Common myeloid progenitor, CD34-positive (primary cell): ENCODE measurements at regions not wholly inside any gene's neighbourhood (a gene's known extent, or its start where the extent isn't known, plus 50 kb on each side); places are given as distances from the start of the nearest gene placed in this dataset.

ENCODE experiments used
- CTCF ChIA-PET: fragments of 350-600 bp; sonication (Branson Sonifier 250); formaldehyde crosslinking; loops from one replicate; lab custom pipeline; 2021; ENCODE audit warnings: antibody characterized with exemption; lab: Charles Lee
- POLR2A ChIA-PET: fragments of 350-600 bp; sonication (Branson Sonifier 250); formaldehyde crosslinking; loops from one replicate; lab custom pipeline; 2021; ENCODE audit warnings: antibody characterized with exemption; lab: Charles Lee
- DNase-seq, 3 donors: peaks; one replicate each; pipeline versions ENCODE4 v3.0.0 to v3.0.0-alpha.2; 2013
- H3K27ac ChIP-seq, 2 experiments: 1 replicate in 1 of 2; 2 replicates in 1 of 2; pipeline ENCODE4 v1.7.0; 2013; ENCODE audit warnings: inconsistent platforms in 2 of 2, low read length in 2 of 2, mild to moderate bottlenecking in 2 of 2, low read depth in 1 of 2, moderate library complexity in 1 of 2; ENCODE audit not compliant: severe bottlenecking in 2 of 2, insufficient read depth in 1 of 2, poor library complexity in 1 of 2
- H3K27me3 ChIP-seq, 5 experiments: replicated peaks in 2 of 5; 1 replicate in 3 of 5; 2 replicates in 2 of 5; pipeline versions ENCODE4 v1.6.1 to v1.7.0; 2013; ENCODE audit warnings: low read length in 4 of 5, mild to moderate bottlenecking in 2 of 5, moderate library complexity in 2 of 5, inconsistent platforms in 1 of 5; ENCODE audit not compliant: insufficient read depth in 5 of 5, control insufficient read depth in 4 of 5
- H3K36me3 ChIP-seq, 4 experiments: 1 replicate in 2 of 4; 2 replicates in 2 of 4; pipeline versions ENCODE4 v1.6.1 to v1.7.0; 2013; ENCODE audit warnings: low read length in 3 of 4, control low read depth in 1 of 4, mild to moderate bottlenecking in 1 of 4; ENCODE audit not compliant: control insufficient read depth in 4 of 4, insufficient read depth in 4 of 4
- H3K4me1 ChIP-seq, 4 experiments: 1 replicate in 3 of 4; 2 replicates in 1 of 4; pipeline versions ENCODE4 v1.6.1 to v1.7.1; 2013; ENCODE audit warnings: low read length in 3 of 4, mild to moderate bottlenecking in 3 of 4, control low read depth in 1 of 4, inconsistent platforms in 1 of 4, moderate library complexity in 1 of 4; ENCODE audit not compliant: control insufficient read depth in 4 of 4, insufficient read depth in 4 of 4; ENCODE audit errors: control extremely low read depth in 1 of 4
- H3K4me3 ChIP-seq, 7 experiments: 1 replicate in 4 of 7; 2 replicates in 3 of 7; pipeline versions ENCODE4 v1.5.1 to v1.7.0; 2013; ENCODE audit warnings: mild to moderate bottlenecking in 7 of 7, low read length in 6 of 7, moderate library complexity in 6 of 7, inconsistent platforms in 2 of 7, low read depth in 2 of 7, control low read depth in 1 of 7; ENCODE audit not compliant: insufficient read depth in 4 of 7, control insufficient read depth in 1 of 7; ENCODE audit errors: extremely low read depth in 1 of 7
- H3K9me3 ChIP-seq, 5 experiments: 1 replicate in 4 of 5; 2 replicates in 1 of 5; pipeline versions ENCODE4 v1.6.1 to v1.7.1; 2013; ENCODE audit warnings: low read length in 4 of 5, mild to moderate bottlenecking in 2 of 5, inconsistent platforms in 1 of 5, low read depth in 1 of 5, moderate library complexity in 1 of 5; ENCODE audit not compliant: control insufficient read depth in 4 of 5, insufficient read depth in 2 of 5; ENCODE audit errors: control extremely low read depth in 1 of 5
- WGBS: methylation state at CpG from one replicate; pipeline ENCODE4 v1.1.5; 2013; ENCODE audit not compliant: insufficient coverage; 5-methylcytosine and 5-hydroxymethylcytosine counted together

- POLR2A ChIA-PET: no interaction called here
- no peaks in the 10 kb centered on the region for H3K36me3 ChIP-seq
- no peaks in the 10 kb centered on the region for H3K4me1 ChIP-seq
- CTCF ChIA-PET: no interaction called here
- H3K4me3 ChIP-seq: no peak overlapping the region
- H3K27me3 ChIP-seq: no peaks in the 10 kb centered on the region
- DNase-seq: no peak
- H3K27ac ChIP-seq: no peak overlapping the region
- H3K9me3 ChIP-seq: no peaks in the 10 kb centered on the region
These were observed 345.7 kb downstream of the BMP4 start for GRCh38 chr14:53610947-53611346.

GRCh38 chr14:53609009-53609408 is 347.6 kb downstream of the BMP4 start:
- ChIA-PET POLR2A (no interaction called here), CTCF (no interaction called here)
- no peak overlapping the region for H3K27ac ChIP-seq
- no peaks in the 10 kb centered on the region for H3K4me1 ChIP-seq
- no peak for DNase-seq
- no peak overlapping the region for H3K4me3 ChIP-seq
- H3K36me3 ChIP-seq: no peaks in the 10 kb centered on the region
- no peaks in the 10 kb centered on the region for H3K27me3 ChIP-seq
- no peaks in the 10 kb centered on the region for H3K9me3 ChIP-seq
- 50% methylated on average over 1 of the region's 1 CpG for WGBS

- Histone ChIP-seq H3K4me3 (no peak overlapping the region), H3K27ac (no peak overlapping the region), H3K4me1 (no peaks in the 10 kb centered on the region), H3K36me3 (no peaks in the 10 kb centered on the region), H3K9me3 (no peaks in the 10 kb centered on the region), H3K27me3 (no peaks in the 10 kb centered on the region)
- no peak for DNase-seq
- ChIA-PET CTCF (no interaction called here), POLR2A (no interaction called here)
- WGBS: 88% methylated on average over 4 of the region's 5 CpGs
These were observed 348.3 kb downstream of the BMP4 start for GRCh38 chr14:53608369-53608768.

GRCh38 chr14:53606203-53606602 is 350.4 kb downstream of the BMP4 start:
- DNase-seq: no peak
- ChIA-PET CTCF (no interaction called here), POLR2A (no interaction called here)
- Histone ChIP-seq H3K27me3 (no peaks in the 10 kb centered on the region), H3K4me1 (no peaks in the 10 kb centered on the region), H3K4me3 (no peak overlapping the region), H3K36me3 (no peaks in the 10 kb centered on the region), H3K9me3 (no peaks in the 10 kb centered on the region), H3K27ac (no peak overlapping the region)
- WGBS: no CpG with 5 or more reads among the region's 1 CpG

GRCh38 chr14:53605562-53605961 is 351.1 kb downstream of the BMP4 start:
- ChIA-PET POLR2A (no interaction called here), CTCF (no interaction called here)
- no peaks in the 10 kb centered on the region for H3K4me1 ChIP-seq
- no peaks in the 10 kb centered on the region for H3K9me3 ChIP-seq
- no peak overlapping the region for H3K27ac ChIP-seq
- DNase-seq: no peak
- no peaks in the 10 kb centered on the region for H3K36me3 ChIP-seq
- H3K4me3 ChIP-seq: no peak overlapping the region
- no peaks in the 10 kb centered on the region for H3K27me3 ChIP-seq

GRCh38 chr14:53603994-53604393 is 352.6 kb downstream of the BMP4 start:
- ChIA-PET CTCF (no interaction called here), POLR2A (no interaction called here)
- no peak for DNase-seq
- no peaks in the 10 kb centered on the region for H3K9me3 ChIP-seq
- no peaks in the 10 kb centered on the region for H3K4me1 ChIP-seq
- H3K27me3 ChIP-seq: no peaks in the 10 kb centered on the region
- H3K27ac ChIP-seq: no peak overlapping the region
- WGBS: 100% methylated on average over 4 of the region's 5 CpGs
- no peaks in the 10 kb centered on the region for H3K36me3 ChIP-seq
- H3K4me3 ChIP-seq: no peak overlapping the region

- H3K4me3 ChIP-seq: no peak overlapping the region
- H3K9me3 ChIP-seq: no peaks in the 10 kb centered on the region
- WGBS: 100% methylated on average over 1 of the region's 1 CpG
- H3K36me3 ChIP-seq: no peaks in the 10 kb centered on the region
- CTCF ChIA-PET: interaction anchor here (0.5 kb wide), 1 partner anchor 720 kb away, joined by 3 read pairs; no protein-coding TSS in a partner anchor
- H3K27ac ChIP-seq: no peak overlapping the region
- H3K4me1 ChIP-seq: no peaks in the 10 kb centered on the region
- no peak for DNase-seq
- POLR2A ChIA-PET: no interaction called here
- no peaks in the 10 kb centered on the region for H3K27me3 ChIP-seq
These were observed 355.2 kb downstream of the BMP4 start for GRCh38 chr14:53601409-53601808.
